ENCODE measurements at regions not wholly inside any gene's neighbourhood (a gene's known extent, or its start where the extent isn't known, plus 50 kb on each side); places are given as distances from the start of the nearest gene placed in this dataset.

DNA sequence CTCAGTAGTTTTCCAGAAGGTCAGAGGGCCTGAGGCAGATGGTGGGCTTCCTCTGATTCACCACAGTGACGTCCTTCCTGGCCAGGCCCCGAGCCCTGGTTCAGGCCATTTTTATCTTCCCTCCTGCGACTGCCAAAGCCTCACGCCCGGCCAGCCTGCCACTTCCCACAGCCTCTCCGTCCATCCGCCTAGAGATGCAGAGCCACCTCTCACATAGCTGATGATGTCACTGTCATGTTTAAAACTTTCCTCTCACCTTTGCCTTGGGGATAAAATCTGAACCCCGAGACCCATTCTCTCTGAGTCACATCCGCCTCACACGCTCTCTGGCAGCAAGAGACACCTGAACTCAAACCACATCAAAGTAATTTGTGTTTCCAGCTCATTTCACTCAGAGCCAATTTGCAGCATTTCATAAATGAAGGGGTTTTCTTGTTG, 175.3 kb downstream of the QDPR start:
- TF ChIP-seq, protein P1, sequence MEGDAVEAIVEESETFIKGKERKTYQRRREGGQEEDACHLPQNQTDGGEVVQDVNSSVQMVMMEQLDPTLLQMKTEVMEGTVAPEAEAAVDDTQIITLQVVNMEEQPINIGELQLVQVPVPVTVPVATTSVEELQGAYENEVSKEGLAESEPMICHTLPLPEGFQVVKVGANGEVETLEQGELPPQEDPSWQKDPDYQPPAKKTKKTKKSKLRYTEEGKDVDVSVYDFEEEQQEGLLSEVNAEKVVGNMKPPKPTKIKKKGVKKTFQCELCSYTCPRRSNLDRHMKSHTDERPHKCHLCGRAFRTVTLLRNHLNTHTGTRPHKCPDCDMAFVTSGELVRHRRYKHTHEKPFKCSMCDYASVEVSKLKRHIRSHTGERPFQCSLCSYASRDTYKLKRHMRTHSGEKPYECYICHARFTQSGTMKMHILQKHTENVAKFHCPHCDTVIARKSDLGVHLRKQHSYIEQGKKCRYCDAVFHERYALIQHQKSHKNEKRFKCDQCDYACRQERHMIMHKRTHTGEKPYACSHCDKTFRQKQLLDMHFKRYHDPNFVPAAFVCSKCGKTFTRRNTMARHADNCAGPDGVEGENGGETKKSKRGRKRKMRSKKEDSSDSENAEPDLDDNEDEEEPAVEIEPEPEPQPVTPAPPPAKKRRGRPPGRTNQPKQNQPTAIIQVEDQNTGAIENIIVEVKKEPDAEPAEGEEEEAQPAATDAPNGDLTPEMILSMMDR (IDR thresholded peaks at IDR 0.05) = no peak

DNA sequence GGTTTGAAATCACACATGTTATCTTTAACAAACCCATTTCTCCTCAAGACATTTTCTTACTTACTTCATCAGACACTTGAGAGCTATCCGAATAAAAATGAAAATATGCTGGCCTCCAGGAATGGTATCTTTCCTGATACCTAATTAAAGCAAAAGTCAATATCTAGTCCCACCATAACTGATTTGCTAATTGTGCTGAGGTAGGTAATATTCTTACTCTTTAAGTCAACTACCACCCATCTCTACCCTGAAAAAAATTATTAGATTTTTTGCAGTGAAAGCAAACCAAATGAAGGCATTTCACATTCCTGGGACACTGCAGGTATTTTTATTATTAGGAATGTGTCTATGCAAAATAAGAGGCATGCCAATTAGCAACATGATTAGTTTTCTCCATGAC, 175.8 kb downstream of the QDPR start:
- TF ChIP-seq, protein P1 (IDR thresholded peaks at IDR 0.05) = no peak

DNA sequence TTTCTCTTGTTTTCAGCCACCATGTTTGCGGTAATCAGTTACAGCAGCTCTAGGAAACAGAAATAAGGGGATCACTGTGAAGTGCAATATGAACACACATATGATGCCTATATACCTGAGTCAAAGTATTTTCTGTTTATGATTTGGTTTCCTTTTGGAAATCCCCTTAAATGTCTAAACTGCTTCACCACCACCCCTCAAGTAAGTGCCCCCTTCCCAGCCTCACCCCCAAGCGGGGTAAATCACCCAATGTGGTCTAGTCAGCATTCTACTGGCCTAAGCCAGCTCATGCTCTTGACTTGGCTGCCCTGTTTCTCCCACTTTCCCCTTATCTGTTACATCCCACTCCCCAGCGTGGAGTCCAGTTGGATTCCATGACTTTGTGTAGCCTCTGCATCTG, 176.5 kb downstream of the QDPR start:
- TF ChIP-seq, protein P1 (IDR thresholded peaks at IDR 0.05) = no peak

DNA sequence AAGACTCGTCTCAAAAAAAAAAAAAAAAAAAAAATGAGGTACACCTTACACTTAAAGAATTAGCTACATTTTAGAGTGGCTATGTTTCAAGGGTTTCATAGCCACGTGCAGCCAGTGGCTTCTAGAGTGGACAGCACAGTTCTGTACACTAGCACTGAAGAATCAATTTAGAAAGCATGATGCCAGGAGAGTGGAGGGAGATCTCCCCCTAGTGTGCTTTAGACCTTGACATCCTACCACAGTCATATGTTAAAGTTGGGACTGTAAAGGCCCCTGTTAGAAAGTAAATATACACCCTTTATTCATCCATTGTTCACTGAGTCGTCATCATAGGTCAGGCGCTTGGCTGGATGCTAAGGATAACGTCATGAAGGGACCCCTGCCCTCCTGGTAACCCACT, 179.4 kb downstream of the QDPR start:
- TF ChIP-seq, protein P1 (IDR thresholded peaks at IDR 0.05) = no peak

DNA sequence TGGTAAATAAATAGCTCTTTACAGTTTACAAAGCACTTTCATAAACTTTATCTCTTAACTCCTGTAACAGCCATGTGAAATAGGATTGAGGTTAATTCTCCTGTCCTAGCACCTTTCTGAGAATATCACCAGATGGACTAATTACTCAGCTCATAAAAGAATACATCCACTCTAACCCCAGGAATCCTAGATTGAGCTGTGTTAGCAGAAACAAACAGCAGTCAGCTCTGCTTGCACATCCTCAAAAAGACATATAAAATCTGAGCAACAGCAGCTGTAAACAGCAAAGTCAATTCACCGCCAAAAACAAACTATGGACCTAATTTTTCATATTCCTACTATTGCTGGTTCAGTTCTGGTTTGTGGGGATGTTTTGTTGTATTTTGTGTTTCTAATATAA, 182.8 kb downstream of the QDPR start:
- TF ChIP-seq, protein P1 (IDR thresholded peaks at IDR 0.05) = no peak

DNA sequence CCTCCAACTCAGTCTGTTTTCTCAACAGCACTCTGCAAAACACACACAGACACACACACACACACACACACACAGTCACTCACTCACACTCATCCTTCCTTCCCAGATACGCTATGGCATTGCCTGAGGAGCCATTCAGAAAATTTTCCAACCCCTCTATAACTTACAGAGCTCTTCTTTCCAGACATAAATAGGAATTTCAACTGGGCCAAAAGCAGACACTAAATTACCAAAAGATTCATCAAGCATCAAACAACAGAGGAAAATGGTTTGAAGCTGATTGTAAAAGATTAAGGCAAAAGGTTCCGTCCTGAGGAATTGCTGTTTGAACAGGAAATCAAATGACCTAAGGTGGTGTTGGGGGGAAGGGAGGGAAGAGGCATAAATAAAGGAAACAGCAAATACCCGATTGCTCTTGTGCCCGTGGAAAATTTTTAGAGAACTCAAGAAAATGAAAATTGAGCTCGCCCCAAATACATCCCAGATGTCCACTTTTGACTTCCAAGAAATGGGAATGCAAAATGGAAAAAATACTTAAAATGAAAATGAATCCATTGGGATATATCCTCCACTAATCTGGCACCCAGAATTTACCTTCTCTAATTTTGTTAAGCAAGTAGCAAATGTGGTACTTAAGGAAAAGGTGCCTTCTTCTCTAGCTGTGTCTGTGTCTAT, 183.6 kb downstream of the QDPR start:
- TF ChIP-seq, protein P1 (IDR thresholded peaks at IDR 0.05) = no peak

DNA sequence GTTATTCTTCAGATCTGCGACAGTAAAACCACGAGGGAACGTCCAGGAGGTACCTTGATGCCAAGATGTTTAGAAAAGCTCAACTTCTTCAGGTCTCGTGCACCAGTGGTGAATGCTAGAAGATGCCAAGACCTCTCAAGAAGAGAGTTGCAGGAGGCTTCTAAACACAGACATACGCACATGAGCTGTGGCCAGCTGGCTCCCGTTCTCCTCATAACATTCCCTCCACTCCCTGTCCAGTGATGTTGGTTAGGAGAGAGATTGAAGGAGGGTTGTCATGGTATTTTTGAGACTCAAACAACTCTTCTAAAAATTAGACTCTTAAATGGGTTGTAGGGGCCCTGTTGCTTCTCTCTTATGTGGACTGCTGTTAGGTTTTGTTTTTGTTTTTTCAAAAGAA, 184.3 kb downstream of the QDPR start:
- TF ChIP-seq, protein P1 (IDR thresholded peaks at IDR 0.05) = no peak

DNA sequence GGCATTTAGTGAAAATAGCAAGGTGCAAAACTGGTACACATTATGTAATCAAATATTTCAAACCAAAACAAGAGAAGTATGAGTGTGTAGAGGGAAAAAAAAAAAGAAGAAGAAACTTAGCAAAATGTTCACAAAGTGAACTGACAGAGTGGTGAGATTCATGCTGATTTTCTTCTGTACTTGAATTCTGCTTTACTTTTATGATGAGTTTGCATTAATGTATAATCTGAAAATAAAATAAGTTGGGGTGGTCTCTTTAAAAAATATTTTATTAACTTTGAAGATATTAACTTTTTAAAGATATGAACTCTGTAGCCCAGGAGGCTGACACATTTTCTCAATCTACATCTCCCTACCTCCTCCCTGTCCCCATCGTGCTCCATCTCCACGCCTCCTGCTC, 185.1 kb downstream of the QDPR start:
- TF ChIP-seq, protein P1 (IDR thresholded peaks at IDR 0.05) = no peak
